ENCODE measurements at regions not wholly inside any gene's neighbourhood (a gene's known extent, or its start where the extent isn't known, plus 50 kb on each side); places are given as distances from the start of the nearest gene placed in this dataset.

GRCh38 chr4:129231945-129232588 lies 136.1 kb downstream of the C4orf33 start:
- in situ Hi-C loops (cut with MboI; ENCODE audit: low sequenced_read_pairs) = no loop called here
- Histone ChIP-seq H3K27ac (ENCODE audit: insufficient read depth, low read length) (no peak overlapping the region), H3K4me1 (ENCODE audit: control insufficient read depth, insufficient read depth, low read length) (no peaks in the 10 kb centered on the region), H3K27me3 (ENCODE audit: control insufficient read depth, insufficient read depth, low read length) (no peaks in the 10 kb centered on the region), H3K23ac (ENCODE audit: low read depth, low read length) (no peak overlapping the region), H3K56ac (ENCODE audit: extremely low read depth, insufficient read depth, low read length) (no peak overlapping the region), H2BK20ac (ENCODE audit: low read depth, low read length) (no peak overlapping the region), H3K9me3 (ENCODE audit: control insufficient read depth, insufficient read depth, low read length) (no peaks in the 10 kb centered on the region), H2AK9ac (replicated peaks; ENCODE audit: low read depth, low read length, poor library complexity) (no peak overlapping the region), H3K79me1 (ENCODE audit: low read depth in 1 of 2, low read length in 2 of 2) (no peaks in the 10 kb centered on the region), H3K18ac (ENCODE audit: low read depth, low read length) (no peak overlapping the region), H3K9me1 (ENCODE audit: insufficient read depth, low read length) (no peaks in the 10 kb centered on the region), H4K20me1 (ENCODE audit: insufficient read depth, low read length) (no peaks in the 10 kb centered on the region), H2AFZ (replicated peaks; ENCODE audit: low read length, poor library complexity) (no peak overlapping the region), H3K4me2 (ENCODE audit: low read depth, low read length) (no peak overlapping the region), H2AK5ac (ENCODE audit: low read depth, low read length) (no peak overlapping the region), H4K8ac (ENCODE audit: low read depth in 2 of 2, low read length in 2 of 2) (no peak overlapping the region), H3K36me3 (ENCODE audit: control insufficient read depth, insufficient read depth, low read length) (no peaks in the 10 kb centered on the region), H3K4ac (ENCODE audit: low read depth, low read length) (no peak overlapping the region), H2BK5ac (ENCODE audit: low read depth, low read length, poor library complexity, severe bottlenecking) (no peak overlapping the region), H4K5ac (ENCODE audit: low read depth, low read length) (no peak overlapping the region), H3K4me3 (ENCODE audit: insufficient read depth, low read depth, low read length) (no peak overlapping the region), H2BK15ac (ENCODE audit: low read depth, low read length) (no peak overlapping the region), H2BK120ac (ENCODE audit: low read depth, low read length) (no peak overlapping the region), H3K9ac (ENCODE audit: low read depth, low read length) (no peak overlapping the region), H3K14ac (replicated peaks; ENCODE audit: low read depth, low read length) (no peak overlapping the region), H4K91ac (ENCODE audit: insufficient read depth, low read depth, low read length) (no peak overlapping the region)
- intact Hi-C loops (cut with micrococcal nuclease) = no loop called here
- ATAC-seq (ENCODE audit: low read depth) (no peak), DNase-seq (no peak)
- ChIA-PET CTCF (no interaction called here), POLR2A (ENCODE audit: unreplicated experiment) (no interaction called here)
- dilution Hi-C loops (cut with HindIII; ENCODE audit: low sequenced_read_pairs, unreplicated experiment) = no loop called here
- TF ChIP-seq, protein P1, sequence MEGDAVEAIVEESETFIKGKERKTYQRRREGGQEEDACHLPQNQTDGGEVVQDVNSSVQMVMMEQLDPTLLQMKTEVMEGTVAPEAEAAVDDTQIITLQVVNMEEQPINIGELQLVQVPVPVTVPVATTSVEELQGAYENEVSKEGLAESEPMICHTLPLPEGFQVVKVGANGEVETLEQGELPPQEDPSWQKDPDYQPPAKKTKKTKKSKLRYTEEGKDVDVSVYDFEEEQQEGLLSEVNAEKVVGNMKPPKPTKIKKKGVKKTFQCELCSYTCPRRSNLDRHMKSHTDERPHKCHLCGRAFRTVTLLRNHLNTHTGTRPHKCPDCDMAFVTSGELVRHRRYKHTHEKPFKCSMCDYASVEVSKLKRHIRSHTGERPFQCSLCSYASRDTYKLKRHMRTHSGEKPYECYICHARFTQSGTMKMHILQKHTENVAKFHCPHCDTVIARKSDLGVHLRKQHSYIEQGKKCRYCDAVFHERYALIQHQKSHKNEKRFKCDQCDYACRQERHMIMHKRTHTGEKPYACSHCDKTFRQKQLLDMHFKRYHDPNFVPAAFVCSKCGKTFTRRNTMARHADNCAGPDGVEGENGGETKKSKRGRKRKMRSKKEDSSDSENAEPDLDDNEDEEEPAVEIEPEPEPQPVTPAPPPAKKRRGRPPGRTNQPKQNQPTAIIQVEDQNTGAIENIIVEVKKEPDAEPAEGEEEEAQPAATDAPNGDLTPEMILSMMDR (conservative IDR thresholded peaks at IDR 0.05; ENCODE audit: low read depth, low read length) = no peak
- TF ChIP-seq MAZ (IDR thresholded peaks at IDR 0.05; ENCODE audit: borderline replicate concordance, low read depth, low read length) = no peak
- no peak for TF ChIP-seq CEBPB (IDR thresholded peaks at IDR 0.05; ENCODE audit: low read depth, low read length)
- no CpG with 5 or more reads among the region's 2 CpGs for WGBS, 2 experiments (ENCODE audit: extremely low coverage in 2 of 2, insufficient read length in 1 of 2)
- no TSS peak for BruUV-seq (replicated peaks)

Data from IMR-90 (cell line).